A549 (cell line): ENCODE measurements at regions not wholly inside any gene's neighbourhood (a gene's known extent, or its start where the extent isn't known, plus 50 kb on each side); places are given as distances from the start of the nearest gene placed in this dataset.

Experiments used
- ATAC-seq, 2 experiments: fragments of 200-7000 bp in 1 of 2; fragments of >200 bp in 1 of 2; cut with Nextera tagmentation in 1 of 2; cut with Tn5 transposase in 1 of 2; 3 replicates each; pipeline versions ENCODE4 v1.8.0 to v1.9.1; 2018 to 2020; ENCODE audit warnings: mild to moderate bottlenecking in 1 of 2, moderate library complexity in 1 of 2
- CTCF ChIA-PET: fragments of 300-600 bp; sonication (Branson Sonifier 250); formaldehyde crosslinking; extraction: SDS; loops from one replicate; lab custom pipeline; 2021; ENCODE audit warnings: antibody characterized with exemption, inconsistent platforms; lab: Yijun Ruan, JAX
- POLR2A ChIA-PET: fragments of 350-600 bp; formaldehyde crosslinking; extraction: SDS; loops from one replicate; lab custom pipeline; 2021; ENCODE audit warnings: antibody characterized with exemption, inconsistent platforms; lab: Yijun Ruan, JAX
- DNase-seq, 2 experiments: peaks; one replicate each; pipeline versions ENCODE4 v3.0.0 to v3.0.0-alpha.2; 2011 to 2016; ENCODE audit warnings: low read depth in 1 of 2, low spot score in 1 of 2
- FAIRE-seq: peaks from 2 replicates; lab custom pipeline; 2011; peaks lifted over from hg19 to GRCh38; lab: Jason Lieb, UNC
- H3K27ac ChIP-seq, 2 experiments: fragments of >200 bp; sonication (Bioruptor Twin); formaldehyde crosslinking; 3 replicates each; pipeline ENCODE4 v1.5.1; 2016 to 2017
- H3K4me1 ChIP-seq: fragments of >200 bp; sonication (Bioruptor Twin); formaldehyde crosslinking; 3 replicates; pipeline ENCODE4 v1.6.1; 2016
- H3K4me2 ChIP-seq: fragments of >200 bp; sonication (Bioruptor Twin); formaldehyde crosslinking; 3 replicates; pipeline ENCODE4 v1.6.1; 2016
- H3K4me3 ChIP-seq: fragments of >200 bp; sonication (Bioruptor Twin); formaldehyde crosslinking; 3 replicates; pipeline ENCODE4 v1.5.1; 2016
- H3K9me3 ChIP-seq: fragments of >200 bp; sonication (Bioruptor Twin); formaldehyde crosslinking; 3 replicates; pipeline ENCODE4 v1.6.1; 2016
- CBX8 ChIP-seq: fragments of 200-600 bp; sonication (generic); IDR thresholded peaks from 2 replicates; pipeline ENCODE4 v1.6.1; 2016
- E2F6 ChIP-seq: IDR thresholded peaks from 2 replicates; pipeline ENCODE4 v1.6.1; 2012; ENCODE audit warnings: low read depth, borderline replicate concordance
- EHMT2 ChIP-seq: fragments of 200-600 bp; sonication (generic); IDR thresholded peaks from 2 replicates; pipeline ENCODE4 v1.6.1; 2016; ENCODE audit warnings: antibody characterized with exemption, low read depth, mild to moderate bottlenecking, moderate library complexity
- FOSB ChIP-seq: fragments of 250-450 bp; sonication (Bioruptor Pico); IDR thresholded peaks from 2 replicates; pipeline ENCODE4 v1.5.0; 2020; ENCODE audit warnings: mild to moderate bottlenecking, moderate library complexity
- FOSL2 ChIP-seq, 2 experiments: fragments of 450-650 bp in 1 of 2; fragments of >200 bp in 1 of 2; sonication (Bioruptor Twin) in 1 of 2; formaldehyde crosslinking; IDR thresholded peaks; 2 replicates each; pipeline versions ENCODE4 v1.5.0 to v1.6.1; 2016 to 2020; ENCODE audit warnings: mild to moderate bottlenecking in 1 of 2, moderate library complexity in 1 of 2
- FOXS1 ChIP-seq: fragments of 250-450 bp; sonication (Bioruptor Pico); IDR thresholded peaks from 2 replicates; pipeline ENCODE4 v1.5.0; 2020; ENCODE audit warnings: mild to moderate bottlenecking, moderate library complexity
- GATA3 ChIP-seq: IDR thresholded peaks from 2 replicates; pipeline ENCODE4 v1.6.1; 2012; ENCODE audit warnings: borderline replicate concordance
- JUN ChIP-seq, 2 experiments: fragments of >200 bp; sonication (Bioruptor Twin); formaldehyde crosslinking; IDR thresholded peaks; 2 replicates in 1 of 2; 3 replicates in 1 of 2; pipeline ENCODE4 v1.6.1; 2016 to 2017
- MAFK ChIP-seq: fragments of 450-650 bp; IDR thresholded peaks from 2 replicates; pipeline ENCODE4 v1.6.1; 2014; ENCODE audit not compliant: partially characterized antibody
- MAZ ChIP-seq: fragments of 150-350 bp; IDR thresholded peaks from 2 replicates; pipeline ENCODE4 v1.6.1; 2014; ENCODE audit warnings: antibody characterized with exemption, low read depth, low read length, borderline replicate concordance
- MYC ChIP-seq: IDR thresholded peaks from 2 replicates; pipeline ENCODE4 v1.6.1; 2012; ENCODE audit warnings: mild to moderate bottlenecking, inconsistent platforms, low read length, improper control_type of control experiment, borderline replicate concordance
- NPAS2 ChIP-seq: fragments of 250-450 bp; sonication (Bioruptor Pico); IDR thresholded peaks from 2 replicates; pipeline ENCODE4 v1.8.0; 2022; ENCODE audit warnings: mild to moderate bottlenecking, moderate library complexity, borderline replicate concordance
- SMC3 ChIP-seq: fragments of >200 bp; sonication (Bioruptor Twin); formaldehyde crosslinking; IDR thresholded peaks from 3 replicates; pipeline ENCODE4 v1.6.1; 2018; ENCODE audit warnings: inconsistent platforms
- TFCP2L1 ChIP-seq: fragments of 250-450 bp; sonication (Bioruptor Pico); IDR thresholded peaks from 2 replicates; pipeline ENCODE4 v1.5.0; 2021; ENCODE audit warnings: mild to moderate bottlenecking
- ZNF302 ChIP-seq: fragments of 250-450 bp; sonication (Bioruptor Pico); IDR thresholded peaks from 2 replicates; pipeline ENCODE4 v1.9.0; 2021; ENCODE audit warnings: inconsistent platforms, mild to moderate bottlenecking, moderate library complexity
- WGBS: methylation state at CpG from one replicate; pipeline ENCODE4 v1.1.6; 2017; ENCODE audit errors: missing lambda C conversion rate; 5-methylcytosine and 5-hydroxymethylcytosine counted together
- TF ChIP-seq, protein P1 (sequence below): IDR thresholded peaks from 2 replicates; pipeline ENCODE4 v1.6.1; 2012
- TF ChIP-seq, protein P2 (sequence below): fragments of >200 bp; sonication (Bioruptor Twin); formaldehyde crosslinking; IDR thresholded peaks from 3 replicates; pipeline ENCODE4 v1.6.1; 2016

DNA sequence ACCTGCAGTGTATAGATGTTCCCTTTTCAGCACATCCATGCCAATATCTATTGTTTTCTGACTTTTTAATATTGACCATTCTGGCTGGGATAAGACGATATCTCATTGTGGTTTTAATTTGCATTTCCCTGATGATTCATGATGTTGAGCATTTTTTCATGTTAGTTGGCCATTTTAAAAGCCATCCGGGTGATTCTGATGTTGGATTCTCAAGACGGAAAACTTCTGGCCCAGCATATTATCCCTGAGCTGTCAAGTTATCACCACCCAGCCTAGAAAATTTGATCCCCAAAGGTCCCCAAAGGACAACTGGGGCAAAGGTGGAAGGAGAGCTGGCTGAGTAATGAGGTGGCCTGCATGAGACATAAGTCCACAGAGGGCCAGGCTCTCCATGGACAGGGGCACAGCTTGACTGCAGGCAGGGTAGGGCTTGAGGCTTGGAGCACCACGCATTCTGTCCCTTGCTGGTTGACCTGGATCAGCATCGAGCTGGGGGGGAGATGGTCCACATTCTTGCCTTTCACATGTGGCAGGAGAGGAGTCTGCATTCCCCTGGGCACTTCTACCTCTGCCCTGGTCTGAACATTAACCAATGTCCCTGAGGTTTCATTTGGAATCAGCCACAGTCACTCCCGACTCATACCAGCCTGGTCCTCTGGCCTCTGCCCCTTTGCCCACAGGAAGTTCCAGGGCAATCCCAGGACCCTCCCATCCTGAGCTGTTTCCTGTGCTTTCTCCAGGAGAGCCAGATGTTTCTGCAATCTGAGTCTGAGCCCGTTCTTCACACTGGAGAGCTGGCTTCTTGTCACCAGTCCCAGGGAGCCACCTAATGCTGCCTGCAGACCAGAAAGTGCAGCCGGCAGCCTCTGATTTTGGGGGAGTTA, 69.2 kb downstream of the ISG20 start:
- H3K4me2 ChIP-seq, result no peak overlapping the region
- FAIRE-seq, result no peak
- TF ChIP-seq FOXS1 (CRISPR knock-in tag), result no peak
- no peak for TF ChIP-seq NPAS2 (CRISPR knock-in tag)
- no peak for TF ChIP-seq CBX8
- TF ChIP-seq MYC, result no peak
- no peak for TF ChIP-seq FOSL2 (IDR thresholded peaks at IDR 0.05)
- TF ChIP-seq FOSL2 (CRISPR knock-in tag; IDR thresholded peaks at IDR 0.05), result no peak
- TF ChIP-seq, protein P1, sequence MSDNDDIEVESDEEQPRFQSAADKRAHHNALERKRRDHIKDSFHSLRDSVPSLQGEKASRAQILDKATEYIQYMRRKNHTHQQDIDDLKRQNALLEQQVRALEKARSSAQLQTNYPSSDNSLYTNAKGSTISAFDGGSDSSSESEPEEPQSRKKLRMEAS, result no peak
- TF ChIP-seq, all 56 proteins: peak for 0
- POLR2A ChIA-PET, result no interaction called here
- no peak for DNase-seq
- no peak for ATAC-seq
- WGBS, result 45% methylated on average over 8 of the region's 8 CpGs
- CTCF ChIA-PET, result interaction anchor here (0.7 to 1.9 kb wide), 6 partner anchors 19 to 703 kb away, joined by 3 to 4 read pairs (median 4); no protein-coding TSS in a partner anchor
- no peaks in the 10 kb centered on the region for H3K9me3 ChIP-seq
- no peak overlapping the region for H3K4me3 ChIP-seq
- no peaks in the 10 kb centered on the region for H3K4me1 ChIP-seq
- no peak overlapping the region for H3K27ac ChIP-seq

- ChIA-PET CTCF (interaction anchor here (0.7 to 1.9 kb wide), 7 partner anchors 10 to 704 kb away, joined by 3 to 4 read pairs (median 3); no protein-coding TSS in a partner anchor), POLR2A (no interaction called here)
- FAIRE-seq, result no peak
- Histone ChIP-seq H3K27ac (no peak overlapping the region), H3K4me2 (no peak overlapping the region), H3K4me1 (no peaks in the 10 kb centered on the region)
- no peak for ATAC-seq
- TF ChIP-seq GATA3 (no peak), TFCP2L1 (CRISPR knock-in tag) (no peak), EHMT2 (no peak), MAZ (no peak), ZNF302 (CRISPR knock-in tag) (no peak), JUN (IDR thresholded peaks at IDR 0.05) (no peak), FOSB (no peak), E2F6 (no peak), SMC3 (no peak)
- TF ChIP-seq, protein P2, sequence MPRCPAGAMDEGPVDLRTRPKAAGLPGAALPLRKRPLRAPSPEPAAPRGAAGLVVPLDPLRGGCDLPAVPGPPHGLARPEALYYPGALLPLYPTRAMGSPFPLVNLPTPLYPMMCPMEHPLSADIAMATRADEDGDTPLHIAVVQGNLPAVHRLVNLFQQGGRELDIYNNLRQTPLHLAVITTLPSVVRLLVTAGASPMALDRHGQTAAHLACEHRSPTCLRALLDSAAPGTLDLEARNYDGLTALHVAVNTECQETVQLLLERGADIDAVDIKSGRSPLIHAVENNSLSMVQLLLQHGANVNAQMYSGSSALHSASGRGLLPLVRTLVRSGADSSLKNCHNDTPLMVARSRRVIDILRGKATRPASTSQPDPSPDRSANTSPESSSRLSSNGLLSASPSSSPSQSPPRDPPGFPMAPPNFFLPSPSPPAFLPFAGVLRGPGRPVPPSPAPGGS, result no peak
- TF ChIP-seq, all 56 proteins: peak for 0
- H3K9me3 ChIP-seq, result no peaks in the 10 kb centered on the region
- no peak for DNase-seq
- 35% methylated on average over 8 of the region's 8 CpGs for WGBS
- no peak overlapping the region for H3K4me3 ChIP-seq
Measured at GRCh38 chr15:88708655-88709054, 69.8 kb downstream of the ISG20 start.

- WGBS, result 30% methylated on average over 10 of the region's 10 CpGs
- Histone ChIP-seq H3K9me3 (no peaks in the 10 kb centered on the region), H3K4me1 (no peaks in the 10 kb centered on the region), H3K4me2 (no peak overlapping the region), H3K4me3 (no peak overlapping the region), H3K27ac (no peak overlapping the region)
- no peak for DNase-seq
- CTCF ChIA-PET, result interaction anchor here (0.9 to 1.9 kb wide), 3 partner anchors 12 to 168 kb away, joined by 4 read pairs; no protein-coding TSS in a partner anchor
- no peak for FAIRE-seq
- no peak for ATAC-seq
- TF ChIP-seq MAFK (peak; percentile 48), GATA3 (no peak)
- POLR2A ChIA-PET, result no interaction called here
Measured at GRCh38 chr15:88710027-88710715, 71.4 kb downstream of the ISG20 start.
